HG03103 (cell line): ENCODE measurements at regions not wholly inside any gene's neighbourhood (a gene's known extent, or its start where the extent isn't known, plus 50 kb on each side); places are given as distances from the start of the nearest gene placed in this dataset.
"Not testable (repeated sequence)": the region's sequence is repeated elsewhere in the genome, so short reads cannot be mapped to it uniquely, and the experiment has no call there.

Experiments
- ATAC-seq: cut with Tn5 transposase; IDR thresholded peaks from one replicate; pipeline ENCODE4 v1.9.1; 2021; ENCODE audit warnings: low read depth; ENCODE audit not compliant: unreplicated experiment

DNA sequence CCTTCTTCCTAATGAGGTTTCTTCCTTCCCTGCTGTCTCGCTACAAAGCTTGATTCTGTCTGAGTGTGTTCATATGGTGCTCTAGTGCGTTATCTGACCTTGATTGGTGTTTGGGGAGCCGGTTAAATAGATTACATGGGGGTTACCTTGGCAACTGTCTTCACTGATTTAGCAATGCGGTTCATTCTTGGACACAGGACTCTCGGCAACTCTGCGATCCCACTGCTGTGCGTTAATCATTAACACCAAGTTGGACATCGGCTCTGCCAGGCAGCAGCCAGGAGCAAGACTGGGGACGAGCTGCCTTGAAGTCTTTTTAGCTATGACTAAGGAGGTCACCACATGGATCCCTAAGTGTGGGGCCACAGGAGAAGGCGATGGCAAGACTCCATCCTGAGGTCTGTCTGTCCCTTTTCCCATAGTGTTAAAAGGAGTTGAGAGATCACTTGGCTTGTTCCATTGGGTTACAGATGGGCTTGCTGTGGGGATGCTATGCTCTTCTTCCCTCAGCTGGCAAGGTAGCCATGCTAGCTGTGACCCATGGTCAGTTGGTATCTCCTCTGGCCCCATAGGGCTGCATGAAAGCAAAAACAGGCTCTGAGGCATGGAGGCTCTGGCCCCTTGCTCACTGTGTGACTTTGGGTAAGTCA lies 93.4 kb upstream of the MAMLD1 start:
- no peak for ATAC-seq

DNA sequence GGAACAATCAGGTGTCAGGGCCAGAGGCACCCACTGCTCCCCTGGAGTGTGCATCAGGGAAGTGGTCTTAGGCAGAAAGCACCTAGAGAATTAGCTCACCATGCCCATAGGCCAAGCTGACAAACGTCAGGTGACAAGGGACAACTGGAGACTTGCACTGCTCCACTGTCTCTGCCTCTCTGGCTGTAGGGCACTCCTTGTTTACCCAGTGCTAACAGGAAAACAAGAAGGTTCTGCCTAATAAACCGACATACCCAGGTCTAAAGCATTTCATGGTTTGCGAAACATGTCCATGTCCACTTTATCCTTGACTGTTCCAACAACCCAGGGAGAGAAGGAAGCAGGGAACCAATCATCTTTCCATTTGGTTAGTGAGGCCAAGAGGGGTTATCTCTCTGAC lies 92.5 kb upstream of the MAMLD1 start:
- ATAC-seq: no peak

GRCh38 chrX:150273575-150274294 lies 89.4 kb upstream of the MAMLD1 start:
- not testable (repeated sequence) for ATAC-seq

DNA sequence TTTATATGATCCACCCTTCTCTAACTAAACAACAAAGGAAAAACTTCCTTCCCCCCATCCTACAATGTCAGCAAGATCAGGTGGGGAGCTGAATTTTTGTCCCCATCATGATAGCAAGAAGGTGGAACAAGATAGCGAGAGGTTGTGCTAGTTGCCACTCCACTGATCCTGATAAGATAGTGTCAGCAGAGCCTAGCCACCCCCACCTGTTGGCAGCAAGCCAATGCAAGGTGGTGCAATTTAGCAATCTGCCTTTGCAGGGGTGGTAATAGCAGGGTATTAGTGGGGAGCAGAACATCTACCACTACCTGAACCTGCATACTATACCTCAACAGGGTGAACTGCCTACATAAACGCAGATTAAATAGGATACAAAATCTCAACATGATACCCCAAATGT lies 80.2 kb upstream of the MAMLD1 start:
- ATAC-seq: no peak

GRCh38 chrX:150291014-150291413 lies 72.1 kb upstream of the MAMLD1 start:
- ATAC-seq: no peak

DNA sequence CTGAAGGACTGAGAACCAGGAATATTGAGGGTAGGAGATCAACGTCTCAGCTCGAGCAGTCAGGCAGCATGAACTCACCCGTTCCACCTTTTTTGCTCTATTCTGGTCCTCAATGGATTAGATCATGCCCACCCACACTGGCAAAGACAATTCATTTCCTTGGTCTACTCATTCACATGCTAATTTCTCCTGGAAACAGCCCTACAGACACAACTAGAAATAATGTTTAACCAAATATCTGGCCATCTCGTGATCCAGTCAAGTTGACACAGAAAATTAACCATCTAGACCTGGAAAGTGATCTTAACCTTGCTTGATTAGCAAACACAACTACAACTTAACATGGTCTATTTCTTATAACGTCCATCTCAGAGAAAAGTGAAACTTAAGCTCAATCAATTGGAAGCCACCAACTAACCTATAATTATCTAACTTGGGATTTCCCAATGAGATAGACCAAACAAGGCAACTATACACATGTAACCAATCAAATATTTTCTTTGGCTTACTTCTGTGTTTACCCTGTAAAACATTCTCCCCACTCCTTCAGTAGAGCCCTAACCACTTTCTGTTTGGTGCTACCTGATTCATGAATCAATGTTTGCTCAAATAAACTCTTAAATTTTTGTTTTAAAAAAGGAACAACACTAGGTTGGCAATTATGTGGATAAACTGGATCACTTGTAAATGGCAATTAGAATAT lies 69.7 kb upstream of the MAMLD1 start:
- no peak for ATAC-seq

DNA sequence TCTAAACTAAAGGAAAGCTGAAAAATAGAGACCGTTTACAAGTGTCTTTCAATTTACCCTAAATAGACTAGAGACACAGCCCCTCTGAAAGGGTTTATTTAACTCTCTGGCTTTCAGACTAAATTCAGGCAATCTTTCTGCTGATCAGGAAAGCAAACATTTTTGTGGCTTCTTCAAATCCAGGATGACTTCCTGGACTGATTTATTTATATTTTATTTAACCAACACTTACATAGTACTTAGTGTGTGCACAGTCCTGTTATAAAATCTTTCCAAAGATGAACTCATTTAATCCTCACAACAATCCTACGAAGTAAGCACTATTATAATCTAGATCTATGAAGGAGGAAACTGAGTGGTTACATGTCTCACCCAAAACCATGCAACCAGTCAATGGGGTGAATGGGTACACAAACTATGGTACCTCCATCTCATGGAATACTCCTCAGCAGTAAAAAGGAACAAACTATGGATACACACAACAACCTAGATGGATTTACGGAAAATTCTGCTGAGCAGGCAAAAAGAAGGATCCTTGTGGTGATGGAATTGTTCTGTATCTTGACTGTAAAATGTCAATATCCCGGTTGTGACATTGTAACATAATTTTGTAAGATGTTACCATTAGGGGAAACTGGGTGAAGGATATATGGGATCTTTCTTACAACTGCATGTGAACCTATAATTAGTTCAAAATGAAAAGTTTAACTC lies 64.1 kb upstream of the MAMLD1 start:
- no peak for ATAC-seq

DNA sequence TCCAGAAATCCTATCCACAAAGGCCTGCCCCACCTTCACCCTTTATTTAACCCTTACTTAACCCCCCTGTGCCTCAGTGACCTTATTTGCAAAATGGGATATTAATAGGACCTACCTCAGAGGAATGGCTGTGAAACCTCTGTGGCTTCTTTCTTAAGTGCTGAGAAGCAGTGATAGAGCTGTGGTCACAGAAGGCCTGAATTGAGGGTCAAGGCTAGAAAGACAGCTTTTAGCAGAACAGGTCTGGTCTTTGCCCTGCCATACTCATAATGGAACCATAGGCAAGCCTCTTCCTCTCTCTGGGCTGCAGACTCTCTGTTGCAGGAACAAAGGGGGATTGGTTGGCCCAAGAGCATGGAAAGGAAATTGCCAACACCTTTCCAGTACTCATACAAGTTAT lies 63.5 kb upstream of the MAMLD1 start:
- no peak for ATAC-seq

- ATAC-seq: no peak
Measured at GRCh38 chrX:150303386-150304097, 59.6 kb upstream of the MAMLD1 start.

GRCh38 chrX:150306002-150306401 lies 57.1 kb upstream of the MAMLD1 start:
- no peak for ATAC-seq

- no peak for ATAC-seq
Measured at GRCh38 chrX:150308041-150308440, 55.1 kb upstream of the MAMLD1 start.

GRCh38 chrX:150308532-150309157 lies 54.5 kb upstream of the MAMLD1 start:
- ATAC-seq: no peak

DNA sequence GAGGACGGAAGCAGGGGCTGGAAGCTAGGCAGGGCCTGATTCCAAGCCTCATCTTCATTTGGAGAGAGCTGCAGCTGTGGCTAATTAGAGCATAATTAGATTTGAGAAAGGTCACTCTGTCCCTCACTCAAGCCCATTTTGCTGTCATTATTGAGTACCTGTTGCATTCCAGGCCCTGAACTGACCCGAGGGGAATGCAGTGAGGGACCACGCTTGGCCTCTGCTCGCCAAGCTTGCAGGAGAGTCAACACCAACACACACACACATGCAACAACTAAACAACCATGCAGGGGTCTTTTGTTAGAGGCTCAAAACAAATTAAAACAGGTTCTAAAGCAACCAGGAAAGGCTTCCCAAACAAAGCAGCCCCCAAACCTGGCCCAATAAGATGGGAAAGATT lies 52.7 kb upstream of the MAMLD1 start:
- no peak for ATAC-seq

DNA sequence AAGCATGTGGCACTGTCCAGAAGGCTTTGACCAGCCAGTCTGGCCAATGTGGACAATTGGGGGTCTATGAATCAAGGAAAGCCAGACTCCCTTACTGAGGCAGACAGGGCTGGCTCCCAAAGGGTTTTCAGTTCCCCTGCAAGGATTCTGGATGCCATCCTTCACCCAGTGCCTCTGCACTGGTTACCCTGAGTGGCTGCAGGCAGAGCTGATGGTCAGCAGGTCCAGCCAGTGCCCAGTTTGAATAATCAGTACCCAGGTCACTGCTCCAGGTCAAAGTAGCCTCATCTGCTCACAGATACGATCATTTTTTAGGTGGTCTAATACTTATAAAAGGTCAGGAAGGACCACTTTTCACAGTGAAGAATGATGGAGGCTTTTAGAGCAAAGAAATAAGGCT lies 52.2 kb upstream of the MAMLD1 start:
- ATAC-seq: no peak

DNA sequence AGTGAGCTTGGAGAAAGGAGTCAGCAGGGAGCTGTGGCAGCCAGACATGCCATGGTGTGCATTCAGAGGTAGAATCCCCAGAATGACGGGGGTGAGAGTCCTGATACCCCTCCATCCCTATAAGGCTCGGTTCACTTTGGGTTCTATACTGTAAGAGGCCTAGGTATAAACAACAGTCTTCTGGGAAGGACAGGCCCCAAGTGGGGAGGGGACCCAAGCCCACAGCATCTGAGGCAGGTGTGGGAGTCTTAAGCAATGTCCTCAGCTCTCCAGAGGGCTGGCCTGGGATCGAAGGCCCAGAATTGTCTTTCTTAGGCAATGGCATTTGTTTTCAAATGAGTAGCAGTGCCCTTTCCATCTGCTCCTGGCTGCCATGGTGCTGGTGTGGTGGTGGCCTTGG lies 50.2 kb upstream of the MAMLD1 start:
- ATAC-seq: no peak
